ENCODE measurements at regions not wholly inside any gene's neighbourhood (a gene's known extent, or its start where the extent isn't known, plus 50 kb on each side); places are given as distances from the start of the nearest gene placed in this dataset.

- H3K9me3 Mint-ChIP-seq, result no peaks in the 10 kb centered on the region
- H3K36me3 Mint-ChIP-seq, result no peaks in the 10 kb centered on the region
- H3K4me1 Mint-ChIP-seq (ENCODE audit: unreplicated experiment), result no peaks in the 10 kb centered on the region
- no peak overlapping the region for H3K4me3 Mint-ChIP-seq
- DNase-seq (ENCODE audit: extremely low spot score, unreplicated experiment), result no peak
- no peak for TF ChIP-seq CTCF (conservative IDR thresholded peaks at IDR 0.05)
- no peaks in the 10 kb centered on the region for H3K27me3 Mint-ChIP-seq
- no peak overlapping the region for H3K27ac Mint-ChIP-seq
Observed at GRCh38 chr6:71197780-71198179, 90.8 kb upstream of the OGFRL1 start.

GRCh38 chr6:71198908-71199307 is 89.7 kb upstream of the OGFRL1 start:
- no peak overlapping the region for H3K27ac Mint-ChIP-seq
- H3K4me1 Mint-ChIP-seq (ENCODE audit: unreplicated experiment), result no peaks in the 10 kb centered on the region
- TF ChIP-seq CTCF (conservative IDR thresholded peaks at IDR 0.05), result no peak
- H3K4me3 Mint-ChIP-seq, result no peak overlapping the region
- H3K27me3 Mint-ChIP-seq, result no peaks in the 10 kb centered on the region
- no peak for DNase-seq (ENCODE audit: extremely low spot score, unreplicated experiment)
- no peaks in the 10 kb centered on the region for H3K36me3 Mint-ChIP-seq
- no peaks in the 10 kb centered on the region for H3K9me3 Mint-ChIP-seq

GRCh38 chr6:71199736-71200135 is 88.9 kb upstream of the OGFRL1 start:
- TF ChIP-seq CTCF (conservative IDR thresholded peaks at IDR 0.05), result no peak
- DNase-seq (ENCODE audit: extremely low spot score, unreplicated experiment), result no peak
- Mint-ChIP-seq H3K27me3 (no peaks in the 10 kb centered on the region), H3K9me3 (no peaks in the 10 kb centered on the region), H3K36me3 (no peaks in the 10 kb centered on the region), H3K4me3 (no peak overlapping the region), H3K27ac (no peak overlapping the region), H3K4me1 (ENCODE audit: unreplicated experiment) (peaks cover 3% of the 10 kb centered on the region)

- Mint-ChIP-seq H3K36me3 (no peaks in the 10 kb centered on the region), H3K4me1 (ENCODE audit: unreplicated experiment) (peaks cover 13% of the 10 kb centered on the region), H3K4me3 (no peak overlapping the region), H3K27ac (no peak overlapping the region), H3K27me3 (no peaks in the 10 kb centered on the region), H3K9me3 (no peaks in the 10 kb centered on the region)
- no peak for DNase-seq (ENCODE audit: extremely low spot score, unreplicated experiment)
- TF ChIP-seq CTCF (conservative IDR thresholded peaks at IDR 0.05), result no peak
Observed at GRCh38 chr6:71203206-71203605, 85.4 kb upstream of the OGFRL1 start.

- no peaks in the 10 kb centered on the region for H3K9me3 Mint-ChIP-seq
- H3K4me3 Mint-ChIP-seq, result no peak overlapping the region
- TF ChIP-seq CTCF (conservative IDR thresholded peaks at IDR 0.05), result no peak
- no peak overlapping the region for H3K27ac Mint-ChIP-seq
- H3K36me3 Mint-ChIP-seq, result no peaks in the 10 kb centered on the region
- H3K27me3 Mint-ChIP-seq, result no peaks in the 10 kb centered on the region
- no peak for DNase-seq (ENCODE audit: extremely low spot score, unreplicated experiment)
- H3K4me1 Mint-ChIP-seq (ENCODE audit: unreplicated experiment), result peaks cover 13% of the 10 kb centered on the region
Observed at GRCh38 chr6:71204741-71205140, 83.9 kb upstream of the OGFRL1 start.

- no peaks in the 10 kb centered on the region for H3K27me3 Mint-ChIP-seq
- H3K36me3 Mint-ChIP-seq, result no peaks in the 10 kb centered on the region
- no peak overlapping the region for H3K4me3 Mint-ChIP-seq
- no peak overlapping the region for H3K27ac Mint-ChIP-seq
- TF ChIP-seq CTCF (conservative IDR thresholded peaks at IDR 0.05), result no peak
- H3K9me3 Mint-ChIP-seq, result no peaks in the 10 kb centered on the region
- no peak for DNase-seq (ENCODE audit: extremely low spot score, unreplicated experiment)
- H3K4me1 Mint-ChIP-seq (ENCODE audit: unreplicated experiment), result peaks cover 13% of the 10 kb centered on the region
Observed at GRCh38 chr6:71205336-71205956, 83.2 kb upstream of the OGFRL1 start.
